Stimulated activated naive CD8-positive, alpha-beta T cell treated with anti-CD3 and anti-CD28 coated beads, Interleukin-15, Interleukin-2, amounts not matched to agents 100 ng/mL and 50 ng/mL, for 24 hours (primary cell): ENCODE measurements at regions not wholly inside any gene's neighbourhood (a gene's known extent, or its start where the extent isn't known, plus 50 kb on each side); places are given as distances from the start of the nearest gene placed in this dataset.

Experiments used
- H3K27ac Mint-ChIP-seq: one replicate; pipeline ENCODE4 v1.8.0; 2021; ENCODE audit warnings: mild to moderate bottlenecking, mixed read lengths
- H3K27me3 Mint-ChIP-seq: one replicate; pipeline ENCODE4 v1.8.0; 2021; ENCODE audit warnings: mixed read lengths
- H3K36me3 Mint-ChIP-seq: one replicate; pipeline ENCODE4 v1.8.0; 2021; ENCODE audit warnings: low read depth, mixed read lengths
- H3K4me1 Mint-ChIP-seq: one replicate; pipeline ENCODE4 v1.8.0; 2021; ENCODE audit warnings: low read depth, mixed read lengths
- H3K4me3 Mint-ChIP-seq: one replicate; pipeline ENCODE4 v1.8.0; 2021; ENCODE audit warnings: mild to moderate bottlenecking, mixed read lengths
- H3K9me3 Mint-ChIP-seq: one replicate; pipeline ENCODE4 v1.8.0; 2021; ENCODE audit warnings: mixed read lengths

- peaks cover 7% of the 10 kb centered on the region for H3K27me3 Mint-ChIP-seq
- H3K36me3 Mint-ChIP-seq: no peaks in the 10 kb centered on the region
- H3K4me3 Mint-ChIP-seq: no peak overlapping the region
- H3K4me1 Mint-ChIP-seq: peaks cover 4% of the 10 kb centered on the region
- no peak overlapping the region for H3K27ac Mint-ChIP-seq
- no peaks in the 10 kb centered on the region for H3K9me3 Mint-ChIP-seq
Measured at GRCh38 chr21:39124681-39125251, 58.5 kb downstream of the PSMG1 start.

GRCh38 chr21:39123375-39123774 is 59.9 kb downstream of the PSMG1 start:
- no peaks in the 10 kb centered on the region for H3K27me3 Mint-ChIP-seq
- H3K4me3 Mint-ChIP-seq: no peak overlapping the region
- H3K4me1 Mint-ChIP-seq: peaks cover 4% of the 10 kb centered on the region

DNA sequence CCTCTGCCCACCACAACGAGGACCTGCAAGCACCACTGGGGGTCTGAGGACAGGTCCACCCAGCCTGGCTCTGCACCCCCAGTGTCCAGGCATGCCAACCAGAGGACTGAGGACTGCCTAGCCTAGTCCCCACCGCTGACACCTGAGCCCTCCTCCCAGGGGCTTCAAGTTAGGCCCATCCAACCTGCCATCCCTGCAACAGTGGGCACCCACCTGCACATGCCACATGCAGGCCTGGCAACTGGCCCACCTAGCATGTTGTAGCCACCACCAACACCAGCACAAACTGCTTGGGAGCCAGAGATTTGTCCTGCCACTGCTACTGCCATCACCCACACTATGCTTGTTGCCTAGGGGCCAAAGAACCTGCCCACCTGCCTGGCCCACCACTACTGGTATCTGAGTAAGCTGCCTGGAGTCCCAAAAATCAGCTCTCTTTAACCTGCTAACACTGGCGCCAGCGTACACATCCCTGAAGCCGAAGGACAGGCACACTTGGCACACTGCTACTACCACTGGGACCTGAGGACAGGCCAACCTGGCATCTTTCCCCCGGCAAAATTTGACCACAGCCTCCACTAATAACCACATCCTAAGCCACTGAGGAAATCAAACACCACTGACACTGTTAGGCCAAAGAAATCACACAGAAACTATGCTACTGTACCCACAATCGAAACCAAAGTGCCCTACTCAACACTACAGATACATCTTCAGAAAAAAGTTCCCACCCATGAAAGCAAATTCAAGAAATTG is 61.5 kb downstream of the PSMG1 start:
- H3K4me1 Mint-ChIP-seq: peaks cover 4% of the 10 kb centered on the region
- H3K36me3 Mint-ChIP-seq: no peaks in the 10 kb centered on the region
- no peak overlapping the region for H3K4me3 Mint-ChIP-seq
- H3K27me3 Mint-ChIP-seq: no peaks in the 10 kb centered on the region
- H3K9me3 Mint-ChIP-seq: no peaks in the 10 kb centered on the region
- no peak overlapping the region for H3K27ac Mint-ChIP-seq

More at GRCh38 chr21:39123375-39123774, 59.9 kb downstream of the PSMG1 start:
- no peaks in the 10 kb centered on the region for H3K9me3 Mint-ChIP-seq
- H3K36me3 Mint-ChIP-seq: no peaks in the 10 kb centered on the region
- H3K27ac Mint-ChIP-seq: no peak overlapping the region

DNA sequence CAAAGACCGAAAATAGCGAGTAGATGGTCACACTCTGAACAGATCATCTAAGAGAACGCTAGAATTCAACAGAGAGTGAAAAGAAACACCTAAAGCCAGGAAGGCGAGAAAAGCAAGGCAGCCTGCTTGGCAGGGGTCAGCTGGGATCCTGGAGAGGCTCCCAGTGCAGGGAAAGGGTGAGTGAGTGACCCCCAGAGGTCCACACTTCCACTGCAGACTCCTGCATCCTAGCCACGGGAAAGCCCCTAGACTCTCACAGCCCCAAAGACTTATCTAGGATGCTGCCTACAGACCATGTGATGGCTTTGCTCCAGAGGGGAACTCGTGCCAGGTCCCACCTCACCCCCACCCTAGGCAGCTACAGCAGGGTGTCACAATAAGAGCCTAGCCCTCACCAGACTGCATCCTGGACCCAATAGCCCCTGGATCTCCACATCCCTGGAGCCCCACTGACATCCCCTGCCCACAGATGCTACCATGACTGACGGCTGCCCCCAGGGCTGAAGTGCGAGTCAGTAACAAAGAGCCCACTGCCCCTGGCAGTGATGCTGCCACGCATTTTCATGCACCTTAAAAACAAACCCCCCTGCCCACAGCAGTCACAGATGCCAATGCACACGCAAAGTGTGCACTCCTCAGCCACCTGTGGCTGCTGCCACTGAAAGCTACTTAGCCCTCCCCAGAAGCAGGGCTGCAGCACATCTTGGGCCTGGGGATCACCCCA is 62.2 kb downstream of the PSMG1 start:
- no peaks in the 10 kb centered on the region for H3K36me3 Mint-ChIP-seq
- H3K9me3 Mint-ChIP-seq: no peaks in the 10 kb centered on the region
- H3K4me3 Mint-ChIP-seq: no peak overlapping the region
- H3K27ac Mint-ChIP-seq: no peak overlapping the region
- H3K27me3 Mint-ChIP-seq: no peaks in the 10 kb centered on the region
- H3K4me1 Mint-ChIP-seq: peaks cover 4% of the 10 kb centered on the region

- Mint-ChIP-seq H3K36me3 (no peaks in the 10 kb centered on the region), H3K27me3 (no peaks in the 10 kb centered on the region), H3K4me1 (peaks cover 4% of the 10 kb centered on the region), H3K27ac (no peak overlapping the region), H3K4me3 (no peak overlapping the region), H3K9me3 (no peaks in the 10 kb centered on the region)
Measured at GRCh38 chr21:39119891-39120290, 63.4 kb downstream of the PSMG1 start.

DNA sequence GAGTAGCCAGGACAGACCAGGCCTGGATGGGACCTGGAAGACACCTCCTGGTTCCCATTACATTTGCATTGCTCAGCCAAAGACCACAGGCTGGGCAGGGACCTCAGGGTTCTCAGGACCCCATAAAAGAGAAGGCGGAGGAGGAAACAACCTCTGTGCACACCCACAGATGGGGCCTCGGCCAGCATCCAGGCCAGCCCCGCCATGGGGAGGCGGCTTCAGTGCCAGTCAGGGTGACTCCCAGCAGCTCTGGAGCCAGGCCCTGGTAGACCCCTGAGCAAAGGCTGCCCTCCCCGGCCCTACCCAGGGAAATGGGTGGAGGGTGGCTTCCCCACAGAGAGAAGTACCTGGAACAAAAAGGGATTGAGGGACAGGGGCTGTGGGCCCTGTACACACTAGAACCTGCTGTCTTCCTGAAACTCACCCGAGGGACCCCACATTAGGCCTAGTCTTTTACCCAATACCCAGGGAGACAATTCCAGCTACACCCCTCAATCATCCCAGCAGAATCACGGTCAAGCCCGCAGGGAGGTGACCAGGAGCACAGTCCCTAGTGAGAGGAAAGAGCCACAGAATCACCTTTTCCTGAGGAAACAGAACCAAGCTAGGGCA is 64.5 kb downstream of the PSMG1 start:
- Mint-ChIP-seq H3K36me3 (no peaks in the 10 kb centered on the region), H3K9me3 (no peaks in the 10 kb centered on the region), H3K27me3 (no peaks in the 10 kb centered on the region), H3K4me1 (peaks cover 4% of the 10 kb centered on the region), H3K27ac (no peak overlapping the region), H3K4me3 (no peak overlapping the region)

GRCh38 chr21:39118061-39118460 is 65.2 kb downstream of the PSMG1 start:
- no peaks in the 10 kb centered on the region for H3K27me3 Mint-ChIP-seq
- H3K27ac Mint-ChIP-seq: no peak overlapping the region
- H3K4me3 Mint-ChIP-seq: no peak overlapping the region
- peaks cover 4% of the 10 kb centered on the region for H3K4me1 Mint-ChIP-seq
- no peaks in the 10 kb centered on the region for H3K36me3 Mint-ChIP-seq
- H3K9me3 Mint-ChIP-seq: no peaks in the 10 kb centered on the region

DNA sequence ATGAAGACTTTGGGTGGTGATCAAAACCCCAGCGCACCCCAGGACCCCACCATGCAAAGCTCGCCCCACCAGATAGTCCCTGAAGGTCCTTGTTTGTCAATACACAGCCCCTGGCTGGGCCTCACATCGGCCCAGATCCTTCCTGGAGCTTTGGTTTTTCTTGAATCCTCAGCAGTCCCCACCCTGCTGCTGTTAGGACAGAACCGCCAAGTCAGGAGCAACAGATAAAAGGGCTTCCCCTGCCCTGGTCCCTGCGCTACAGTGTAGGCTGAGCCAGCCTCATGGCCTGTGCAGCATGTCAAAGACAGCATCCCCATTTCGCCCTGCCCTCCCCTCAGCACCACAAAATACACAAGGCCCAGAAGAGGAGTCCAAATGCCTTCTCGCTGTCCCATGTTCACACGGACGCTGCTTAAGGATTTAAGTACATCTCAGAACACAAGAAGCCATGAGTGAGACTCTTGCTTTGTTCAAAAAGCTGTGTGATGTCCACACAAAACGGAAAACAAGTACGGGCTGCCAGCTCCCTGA is 65.7 kb downstream of the PSMG1 start:
- no peak overlapping the region for H3K27ac Mint-ChIP-seq
- peaks cover 4% of the 10 kb centered on the region for H3K4me1 Mint-ChIP-seq
- H3K4me3 Mint-ChIP-seq: no peak overlapping the region
- no peaks in the 10 kb centered on the region for H3K27me3 Mint-ChIP-seq
- H3K36me3 Mint-ChIP-seq: no peaks in the 10 kb centered on the region
- H3K9me3 Mint-ChIP-seq: no peaks in the 10 kb centered on the region

GRCh38 chr21:39116761-39117439 is 66.4 kb downstream of the PSMG1 start:
- Mint-ChIP-seq H3K27ac (no peak overlapping the region), H3K4me1 (peaks cover under 1% of the 10 kb centered on the region), H3K27me3 (no peaks in the 10 kb centered on the region), H3K36me3 (no peaks in the 10 kb centered on the region), H3K9me3 (no peaks in the 10 kb centered on the region), H3K4me3 (no peak overlapping the region)

DNA sequence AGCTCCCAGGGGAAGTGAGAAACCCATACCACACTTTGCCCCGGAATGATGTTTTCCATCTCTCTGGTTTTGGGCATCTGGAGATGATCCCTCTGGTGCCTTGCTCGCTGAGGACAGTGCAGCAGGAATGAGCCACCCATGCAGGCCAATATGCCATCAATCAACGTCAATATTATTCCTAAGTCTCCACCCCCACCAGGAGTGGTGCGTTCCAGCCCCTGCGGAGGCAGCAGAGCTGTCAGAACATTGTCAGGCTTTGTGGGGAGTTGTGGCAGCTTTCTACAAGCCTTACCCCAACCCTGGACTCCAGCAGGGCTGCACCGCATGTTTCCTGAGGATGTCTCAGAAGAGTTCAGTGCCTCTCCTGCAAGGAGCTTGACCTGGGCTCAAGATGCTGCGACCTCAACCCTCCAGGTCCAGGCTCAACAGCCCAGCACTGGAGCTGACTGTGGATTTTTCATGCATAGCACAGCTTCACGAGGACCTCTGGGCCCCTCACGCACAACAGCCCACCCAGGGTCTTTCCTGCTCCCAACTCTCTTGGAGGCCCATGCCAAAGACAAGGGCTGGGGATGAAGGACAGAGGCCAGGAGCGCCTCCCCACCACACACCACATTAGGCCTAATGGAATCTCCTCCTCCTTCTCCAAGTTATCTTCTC is 67.5 kb downstream of the PSMG1 start:
- Mint-ChIP-seq H3K27ac (no peak overlapping the region), H3K27me3 (no peaks in the 10 kb centered on the region), H3K36me3 (no peaks in the 10 kb centered on the region), H3K9me3 (no peaks in the 10 kb centered on the region), H3K4me1 (no peaks in the 10 kb centered on the region), H3K4me3 (no peak overlapping the region)

- H3K27me3 Mint-ChIP-seq: no peaks in the 10 kb centered on the region
- no peaks in the 10 kb centered on the region for H3K9me3 Mint-ChIP-seq
Measured at GRCh38 chr21:39114871-39115575, 68.2 kb downstream of the PSMG1 start.

GRCh38 chr21:39111931-39112550 is 71.2 kb downstream of the PSMG1 start:
- Mint-ChIP-seq H3K4me1 (no peaks in the 10 kb centered on the region), H3K27me3 (no peaks in the 10 kb centered on the region), H3K27ac (no peak overlapping the region), H3K9me3 (no peaks in the 10 kb centered on the region), H3K36me3 (no peaks in the 10 kb centered on the region), H3K4me3 (no peak overlapping the region)

More at GRCh38 chr21:39114871-39115575, 68.2 kb downstream of the PSMG1 start:
- no peak overlapping the region for H3K27ac Mint-ChIP-seq
- no peaks in the 10 kb centered on the region for H3K36me3 Mint-ChIP-seq
- no peak overlapping the region for H3K4me3 Mint-ChIP-seq
- no peaks in the 10 kb centered on the region for H3K4me1 Mint-ChIP-seq

- Mint-ChIP-seq H3K27ac (no peak overlapping the region), H3K9me3 (no peaks in the 10 kb centered on the region), H3K4me3 (no peak overlapping the region), H3K4me1 (no peaks in the 10 kb centered on the region), H3K27me3 (no peaks in the 10 kb centered on the region), H3K36me3 (no peaks in the 10 kb centered on the region)
Measured at GRCh38 chr21:39110431-39110830, 72.8 kb downstream of the PSMG1 start.
